A673 (cell line): ENCODE measurements at regions not wholly inside any gene's neighbourhood (a gene's known extent, or its start where the extent isn't known, plus 50 kb on each side); places are given as distances from the start of the nearest gene placed in this dataset.
"Not testable (repeated sequence)": the region's sequence is repeated elsewhere in the genome, so short reads cannot be mapped to it uniquely, and the experiment has no call there.

Experiments
- BruUV-seq: library from RNA; stranded (reverse); fragments of 400-500 nt; replicated peaks from 2 replicates; lab custom pipeline; 2021; lab: Mats Ljungman, UMichigan
- CTCF ChIA-PET: fragments of 300-600 bp; sonication (Branson Sonifier 250); formaldehyde crosslinking; loops from one replicate; lab custom pipeline; 2022; ENCODE audit warnings: antibody characterized with exemption; lab: Charles Lee
- POLR2A ChIA-PET: fragments of 300-600 bp; sonication (Branson Sonifier 250); formaldehyde crosslinking; loops from one replicate; lab custom pipeline; 2022; ENCODE audit warnings: antibody characterized with exemption; ENCODE audit not compliant: low non-redundant PET; lab: Charles Lee
- DNase-seq: peaks from one replicate; pipeline ENCODE4 v3.0.0-alpha.2; 2015; ENCODE audit warnings: low spot score
- H3K27ac ChIP-seq: fragments of 200-600 bp; sonication (generic); 2 replicates; pipeline ENCODE4 v1.5.1; 2016; ENCODE audit warnings: mixed run types, low read depth, mild to moderate bottlenecking, mixed read lengths, antibody characterized with exemption, low read length; ENCODE audit not compliant: poor library complexity, severe bottlenecking
- H3K27me3 ChIP-seq: fragments of 200-600 bp; sonication (generic); replicated peaks from 2 replicates; pipeline ENCODE4 v1.6.1; 2017; ENCODE audit warnings: mixed run types, low read depth, mild to moderate bottlenecking, mixed read lengths, antibody characterized with exemption, low read length; ENCODE audit not compliant: insufficient read depth, poor library complexity
- H3K36me3 ChIP-seq: fragments of 200-600 bp; sonication (generic); 2 replicates; pipeline ENCODE4 v1.6.1; 2016; ENCODE audit warnings: mixed run types, mild to moderate bottlenecking, mixed read lengths, antibody characterized with exemption, low read length; ENCODE audit not compliant: insufficient read depth, poor library complexity, severe bottlenecking
- H3K4me1 ChIP-seq: fragments of 200-600 bp; sonication (generic); 2 replicates; pipeline ENCODE4 v1.6.1; 2017; ENCODE audit warnings: mixed run types, mild to moderate bottlenecking, mixed read lengths, antibody characterized with exemption, low read length; ENCODE audit not compliant: insufficient read depth, poor library complexity, severe bottlenecking
- H3K4me3 ChIP-seq: fragments of 200-600 bp; sonication (generic); 2 replicates; pipeline ENCODE4 v1.5.1; 2016; ENCODE audit warnings: low read depth, mixed run types, mild to moderate bottlenecking, mixed read lengths, low read length; ENCODE audit not compliant: poor library complexity, severe bottlenecking
- H3K9me3 ChIP-seq: fragments of 200-600 bp; sonication (generic); 2 replicates; pipeline ENCODE4 v1.6.1; 2016; ENCODE audit warnings: mixed run types, low read depth, mild to moderate bottlenecking, mixed read lengths, antibody characterized with exemption, low read length; ENCODE audit not compliant: poor library complexity, severe bottlenecking
- CTCF ChIP-seq: fragments of 300-800, 200-600 bp; sonication (generic); conservative IDR thresholded peaks from 2 replicates; pipeline ENCODE4 v1.5.1; 2017; ENCODE audit warnings: low read depth, mild to moderate bottlenecking, antibody characterized with exemption, low read length, moderate library complexity, mixed read lengths
- EZH2 ChIP-seq: fragments of 200-600 bp; sonication (generic); IDR thresholded peaks from 2 replicates; pipeline ENCODE4 v1.6.1; 2017; ENCODE audit warnings: borderline replicate concordance, low read depth, mild to moderate bottlenecking, mixed read lengths, antibody characterized with exemption, low read length; ENCODE audit not compliant: poor library complexity, severe bottlenecking
- intact Hi-C: fragments of 100-400 bp; cut with micrococcal nuclease; formaldehyde crosslinking; loops from one replicate; pipeline ENCODE4 v1.10.0; 2022; ENCODE audit not compliant: unreplicated experiment

GRCh38 chr9:124174433-124174832 lies 83.3 kb upstream of the NEK6 start:
- no peaks in the 10 kb centered on the region for H3K4me1 ChIP-seq
- TF ChIP-seq EZH2 = no peak
- no peak for TF ChIP-seq CTCF
- no peak overlapping the region for H3K4me3 ChIP-seq
- no peak for DNase-seq
- intact Hi-C loops = no loop called here
- no peak overlapping the region for H3K27ac ChIP-seq
- no TSS peak for BruUV-seq
- CTCF ChIA-PET = no interaction called here
- no peaks in the 10 kb centered on the region for H3K36me3 ChIP-seq
- no peaks in the 10 kb centered on the region for H3K9me3 ChIP-seq
- H3K27me3 ChIP-seq = peaks cover 71% of the 10 kb centered on the region
- POLR2A ChIA-PET = no interaction called here

- intact Hi-C loops, BruUV-seq, H3K4me1 ChIP-seq, POLR2A ChIA-PET, DNase-seq, CTCF ChIA-PET, H3K36me3 ChIP-seq, H3K27ac ChIP-seq, H3K4me3 ChIP-seq, H3K9me3 ChIP-seq: not testable (repeated sequence)
- H3K27me3 ChIP-seq = peaks cover 66% of the 10 kb centered on the region
Observed at GRCh38 chr9:124177522-124177921, 80.2 kb upstream of the NEK6 start.

GRCh38 chr9:124179196-124180071 lies 78.3 kb upstream of the NEK6 start:
- intact Hi-C loops = no loop called here
- no peak overlapping the region for H3K27ac ChIP-seq
- DNase-seq = no peak
- peaks cover 61% of the 10 kb centered on the region for H3K27me3 ChIP-seq
- ChIA-PET POLR2A (no interaction called here), CTCF (no interaction called here)
- H3K4me3 ChIP-seq = no peak overlapping the region
- no TSS peak for BruUV-seq
- no peaks in the 10 kb centered on the region for H3K9me3 ChIP-seq
- TF ChIP-seq CTCF = no peak
- no peak for TF ChIP-seq EZH2
- no peaks in the 10 kb centered on the region for H3K4me1 ChIP-seq
- H3K36me3 ChIP-seq = no peaks in the 10 kb centered on the region

- H3K36me3 ChIP-seq = no peaks in the 10 kb centered on the region
- H3K4me1 ChIP-seq = no peaks in the 10 kb centered on the region
- no peak for TF ChIP-seq EZH2
- TF ChIP-seq CTCF = no peak
- BruUV-seq = no TSS peak
- no peak overlapping the region for H3K4me3 ChIP-seq
- ChIA-PET CTCF (no interaction called here), POLR2A (no interaction called here)
- H3K27ac ChIP-seq = no peak overlapping the region
- intact Hi-C loops = no loop called here
- H3K9me3 ChIP-seq = no peaks in the 10 kb centered on the region
- DNase-seq = peak; percentile 32
- H3K27me3 ChIP-seq = peaks cover 56% of the 10 kb centered on the region
Observed at GRCh38 chr9:124180557-124180956, 77.2 kb upstream of the NEK6 start.
